ENCODE measurements at regions not wholly inside any gene's neighbourhood (a gene's known extent, or its start where the extent isn't known, plus 50 kb on each side); places are given as distances from the start of the nearest gene placed in this dataset.

DNA sequence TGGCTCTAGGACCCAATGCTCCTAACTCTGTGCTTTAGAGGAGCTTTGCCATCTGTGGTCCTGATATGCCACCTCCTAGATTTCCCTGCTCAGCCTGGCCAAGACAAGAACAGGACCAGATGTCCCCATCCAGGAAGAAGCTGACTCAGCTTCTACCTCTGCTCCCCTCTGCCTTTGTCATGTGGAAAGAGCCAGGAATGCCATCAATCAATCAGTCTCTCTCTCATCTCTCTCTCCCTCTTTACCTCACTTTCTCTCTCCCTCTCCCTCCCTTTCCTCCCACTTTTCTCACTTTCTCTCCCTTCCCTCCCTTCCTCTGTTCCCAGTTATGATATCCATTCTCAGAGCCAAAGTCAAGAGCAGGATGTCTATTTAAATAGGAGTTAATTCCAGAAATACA lies 892.5 kb upstream of the TMEM132C start:
- Histone ChIP-seq H3K4me3 (ENCODE audit: low read length) (no peak overlapping the region), H3K27ac (ENCODE audit: low read length) (no peak overlapping the region), H3K9ac (ENCODE audit: low read length) (no peak overlapping the region), H3F3A (ENCODE audit: low read length, unreplicated experiment) (no peaks in the 10 kb centered on the region), H3K9me2 (replicated peaks; ENCODE audit: low read length) (no peaks in the 10 kb centered on the region), H3K4me2 (ENCODE audit: low read length) (no peak overlapping the region), H3K79me2 (ENCODE audit: low read length) (no peaks in the 10 kb centered on the region), H3K4me1 (ENCODE audit: insufficient read depth, low read length) (no peaks in the 10 kb centered on the region), H3K36me3 (ENCODE audit: low read depth, low read length) (no peaks in the 10 kb centered on the region), H3K9me3 (ENCODE audit: low read length) (no peaks in the 10 kb centered on the region), H3K27me3 (ENCODE audit: low read length) (peaks cover 2% of the 10 kb centered on the region; the same call in 1 of the 2 replicates), H4K20me1 (ENCODE audit: low read length) (no peaks in the 10 kb centered on the region), H2AFZ (ENCODE audit: low read length) (no peak overlapping the region)
- ChIA-PET POLR2A (ENCODE audit: unreplicated experiment) (no interaction called here), CTCF (no interaction called here)
- no TSS peak for BruUV-seq (replicated peaks)
- intact Hi-C loops (cut with micrococcal nuclease): no loop called here
- DNase-seq: no peak
- no peak for ATAC-seq
- TF ChIP-seq EZH2 (IDR thresholded peaks at IDR 0.05; ENCODE audit: low read length, unreplicated experiment): no peak
- TF ChIP-seq EZH2phosphoT487 (IDR thresholded peaks at IDR 0.05; ENCODE audit: borderline replicate concordance, low read length): no peak
- TF ChIP-seq, protein P1, sequence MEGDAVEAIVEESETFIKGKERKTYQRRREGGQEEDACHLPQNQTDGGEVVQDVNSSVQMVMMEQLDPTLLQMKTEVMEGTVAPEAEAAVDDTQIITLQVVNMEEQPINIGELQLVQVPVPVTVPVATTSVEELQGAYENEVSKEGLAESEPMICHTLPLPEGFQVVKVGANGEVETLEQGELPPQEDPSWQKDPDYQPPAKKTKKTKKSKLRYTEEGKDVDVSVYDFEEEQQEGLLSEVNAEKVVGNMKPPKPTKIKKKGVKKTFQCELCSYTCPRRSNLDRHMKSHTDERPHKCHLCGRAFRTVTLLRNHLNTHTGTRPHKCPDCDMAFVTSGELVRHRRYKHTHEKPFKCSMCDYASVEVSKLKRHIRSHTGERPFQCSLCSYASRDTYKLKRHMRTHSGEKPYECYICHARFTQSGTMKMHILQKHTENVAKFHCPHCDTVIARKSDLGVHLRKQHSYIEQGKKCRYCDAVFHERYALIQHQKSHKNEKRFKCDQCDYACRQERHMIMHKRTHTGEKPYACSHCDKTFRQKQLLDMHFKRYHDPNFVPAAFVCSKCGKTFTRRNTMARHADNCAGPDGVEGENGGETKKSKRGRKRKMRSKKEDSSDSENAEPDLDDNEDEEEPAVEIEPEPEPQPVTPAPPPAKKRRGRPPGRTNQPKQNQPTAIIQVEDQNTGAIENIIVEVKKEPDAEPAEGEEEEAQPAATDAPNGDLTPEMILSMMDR (conservative IDR thresholded peaks at IDR 0.05; ENCODE audit: low read depth, low read length): no peak

DNA sequence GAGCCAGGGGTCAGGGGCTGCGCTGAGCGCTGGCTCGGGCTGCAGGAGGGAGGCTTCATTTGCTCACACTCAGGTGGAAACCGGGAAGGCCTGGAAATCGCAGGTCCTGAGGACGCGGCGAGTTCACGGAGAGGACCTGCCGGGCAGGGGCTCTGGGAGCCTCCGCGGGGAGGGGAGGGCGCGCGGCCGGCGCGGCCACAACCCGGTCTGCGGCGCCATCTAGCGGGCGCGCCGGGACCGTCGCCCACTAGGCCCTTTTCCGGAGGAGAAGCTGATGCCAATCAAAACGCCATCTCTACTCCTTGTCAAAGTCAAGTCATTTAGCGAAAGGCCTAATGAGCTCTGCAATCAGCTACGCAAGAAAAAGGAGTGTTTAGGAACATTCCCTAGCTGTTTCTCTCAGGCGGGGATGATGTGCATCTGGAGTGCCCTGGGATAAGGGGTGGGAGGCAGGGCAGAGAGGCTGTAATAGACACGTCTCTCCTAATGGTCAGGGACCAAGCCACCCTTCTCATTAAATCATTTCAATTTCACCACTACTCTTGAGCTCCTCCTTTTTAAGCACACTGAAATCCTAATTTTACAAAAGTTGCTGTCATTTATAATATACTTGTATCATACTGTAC lies 885.8 kb upstream of the TMEM132C start:
- Histone ChIP-seq H4K20me1 (ENCODE audit: low read length) (no peaks in the 10 kb centered on the region), H3K36me3 (ENCODE audit: low read depth, low read length) (no peaks in the 10 kb centered on the region), H3F3A (ENCODE audit: low read length, unreplicated experiment) (no peaks in the 10 kb centered on the region), H3K79me2 (ENCODE audit: low read length) (no peaks in the 10 kb centered on the region), H3K9me2 (replicated peaks; ENCODE audit: low read length) (no peaks in the 10 kb centered on the region), H2AFZ (ENCODE audit: low read length) (peak overlapping the region; percentile 89), H3K27ac (ENCODE audit: low read length) (no peak overlapping the region), H3K4me1 (ENCODE audit: insufficient read depth, low read length) (peaks cover 32% of the 10 kb centered on the region), H3K4me3 (ENCODE audit: low read length) (peak overlapping the region; percentile 65), H3K27me3 (ENCODE audit: low read length) (no peaks in the 10 kb centered on the region), H3K4me2 (ENCODE audit: low read length) (peak overlapping the region; percentile 91), H3K9ac (ENCODE audit: low read length) (peak overlapping the region; percentile 33), H3K9me3 (ENCODE audit: low read length) (no peaks in the 10 kb centered on the region)
- CTCF ChIA-PET: interaction anchor here (0.5 to 1.1 kb wide), 10 partner anchors 34 to 597 kb away, joined by 3 to 11 read pairs (median 4); no protein-coding TSS in a partner anchor
- intact Hi-C loops (cut with micrococcal nuclease): loop anchor here (1.0 to 5.0 kb wide), 8 partner anchors 89 to 597 kb away; no protein-coding TSS in a partner anchor
- peak; percentile 85 for DNase-seq
- POLR2A ChIA-PET (ENCODE audit: unreplicated experiment): no interaction called here
- ATAC-seq: peak; percentile 68
- BruUV-seq (replicated peaks): no TSS peak
- no peak for TF ChIP-seq EZH2 (IDR thresholded peaks at IDR 0.05; ENCODE audit: low read length, unreplicated experiment)
- TF ChIP-seq, protein P1 (conservative IDR thresholded peaks at IDR 0.05; ENCODE audit: low read depth, low read length): peak; percentile 98

GRCh38 chr12:127381681-127382080 lies 885.3 kb upstream of the TMEM132C start:
- H3K4me1 ChIP-seq (ENCODE audit: insufficient read depth, low read length): peaks cover 32% of the 10 kb centered on the region
- H3F3A ChIP-seq (ENCODE audit: low read length, unreplicated experiment): no peaks in the 10 kb centered on the region
- no peak overlapping the region for H3K9ac ChIP-seq (ENCODE audit: low read length)
- H2AFZ ChIP-seq (ENCODE audit: low read length): no peak overlapping the region
- no peaks in the 10 kb centered on the region for H3K9me2 ChIP-seq (replicated peaks; ENCODE audit: low read length)
- no peak overlapping the region; the same call in 1 of the 2 replicates for H3K4me3 ChIP-seq (ENCODE audit: low read length)
- H3K27me3 ChIP-seq (ENCODE audit: low read length): no peaks in the 10 kb centered on the region
- no TSS peak for BruUV-seq (replicated peaks)
- intact Hi-C loops (cut with micrococcal nuclease): loop anchor here (1.0 to 5.0 kb wide), 8 partner anchors 89 to 597 kb away; no protein-coding TSS in a partner anchor
- H3K27ac ChIP-seq (ENCODE audit: low read length): no peak overlapping the region
- ChIA-PET CTCF (interaction anchor here (0.5 to 1.1 kb wide), 13 partner anchors 34 to 597 kb away, joined by 3 to 11 read pairs (median 4); no protein-coding TSS in a partner anchor), POLR2A (ENCODE audit: unreplicated experiment) (no interaction called here)
- no peaks in the 10 kb centered on the region for H3K36me3 ChIP-seq (ENCODE audit: low read depth, low read length)
- no peaks in the 10 kb centered on the region for H4K20me1 ChIP-seq (ENCODE audit: low read length)
- TF ChIP-seq EZH2phosphoT487 (IDR thresholded peaks at IDR 0.05; ENCODE audit: borderline replicate concordance, low read length) (no peak), EZH2 (IDR thresholded peaks at IDR 0.05; ENCODE audit: low read length, unreplicated experiment) (no peak)
- DNase-seq: peak; percentile 68
- H3K79me2 ChIP-seq (ENCODE audit: low read length): no peaks in the 10 kb centered on the region
- H3K9me3 ChIP-seq (ENCODE audit: low read length): no peaks in the 10 kb centered on the region
- no peak for ATAC-seq
- peak overlapping the region; percentile 91 for H3K4me2 ChIP-seq (ENCODE audit: low read length)

Measured in PC-3 (cell line).